GM10266 (cell line): ENCODE measurements at regions not wholly inside any gene's neighbourhood (a gene's known extent, or its start where the extent isn't known, plus 50 kb on each side); places are given as distances from the start of the nearest gene placed in this dataset.

Source experiments
- DNase-seq: peaks from one replicate; pipeline ENCODE4 v3.0.0; 2012; ENCODE audit errors: extremely low spot score
- TF ChIP-seq, protein P1 (sequence below): IDR thresholded peaks from 2 replicates; pipeline ENCODE4 v1.5.1; 2012; ENCODE audit warnings: mild to moderate bottlenecking, low read depth; ENCODE audit not compliant: control insufficient read depth, insufficient read depth; ENCODE audit errors: missing control alignments

DNA sequence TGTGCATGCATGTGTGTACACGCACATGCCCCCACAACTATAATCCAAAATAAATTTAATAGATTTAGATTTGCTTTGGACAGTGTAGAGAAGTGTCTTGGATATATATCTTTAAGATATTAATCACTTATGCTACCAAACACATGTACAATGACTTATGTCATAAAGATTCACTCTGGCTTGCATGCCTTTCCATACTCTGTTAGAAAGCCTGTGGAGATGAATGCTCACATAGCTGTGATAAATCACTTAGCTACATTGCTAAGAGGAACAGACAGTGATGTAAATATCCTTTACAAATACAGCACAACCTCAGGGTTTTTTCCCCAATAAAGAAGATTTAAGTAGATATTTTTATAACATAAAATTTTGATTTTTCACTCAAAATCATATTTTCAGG lies 2484.8 kb upstream of the PCDH20 start:
- DNase-seq = no peak
- TF ChIP-seq, protein P1, sequence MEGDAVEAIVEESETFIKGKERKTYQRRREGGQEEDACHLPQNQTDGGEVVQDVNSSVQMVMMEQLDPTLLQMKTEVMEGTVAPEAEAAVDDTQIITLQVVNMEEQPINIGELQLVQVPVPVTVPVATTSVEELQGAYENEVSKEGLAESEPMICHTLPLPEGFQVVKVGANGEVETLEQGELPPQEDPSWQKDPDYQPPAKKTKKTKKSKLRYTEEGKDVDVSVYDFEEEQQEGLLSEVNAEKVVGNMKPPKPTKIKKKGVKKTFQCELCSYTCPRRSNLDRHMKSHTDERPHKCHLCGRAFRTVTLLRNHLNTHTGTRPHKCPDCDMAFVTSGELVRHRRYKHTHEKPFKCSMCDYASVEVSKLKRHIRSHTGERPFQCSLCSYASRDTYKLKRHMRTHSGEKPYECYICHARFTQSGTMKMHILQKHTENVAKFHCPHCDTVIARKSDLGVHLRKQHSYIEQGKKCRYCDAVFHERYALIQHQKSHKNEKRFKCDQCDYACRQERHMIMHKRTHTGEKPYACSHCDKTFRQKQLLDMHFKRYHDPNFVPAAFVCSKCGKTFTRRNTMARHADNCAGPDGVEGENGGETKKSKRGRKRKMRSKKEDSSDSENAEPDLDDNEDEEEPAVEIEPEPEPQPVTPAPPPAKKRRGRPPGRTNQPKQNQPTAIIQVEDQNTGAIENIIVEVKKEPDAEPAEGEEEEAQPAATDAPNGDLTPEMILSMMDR = no peak

DNA sequence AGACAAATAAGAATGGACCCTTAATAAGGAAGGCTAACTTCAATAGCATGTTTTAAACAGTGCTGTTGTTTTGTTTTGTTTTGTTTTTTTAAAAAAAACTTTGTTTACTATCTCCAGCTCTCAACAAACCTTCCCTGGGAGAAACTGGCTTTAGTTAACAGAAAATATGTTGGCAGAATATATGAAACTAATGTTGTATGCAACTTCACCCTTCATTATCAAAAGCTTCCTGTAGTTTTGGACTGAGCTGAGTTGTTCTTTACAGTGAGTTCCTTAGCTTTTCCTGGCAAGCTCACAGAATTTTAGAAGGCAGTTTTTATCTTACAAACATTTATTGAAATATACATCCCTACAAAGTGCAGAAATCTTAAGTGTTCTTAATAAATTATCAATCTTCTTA lies 2480.7 kb upstream of the PCDH20 start:
- no peak for DNase-seq
- TF ChIP-seq, protein P1 = no peak

DNA sequence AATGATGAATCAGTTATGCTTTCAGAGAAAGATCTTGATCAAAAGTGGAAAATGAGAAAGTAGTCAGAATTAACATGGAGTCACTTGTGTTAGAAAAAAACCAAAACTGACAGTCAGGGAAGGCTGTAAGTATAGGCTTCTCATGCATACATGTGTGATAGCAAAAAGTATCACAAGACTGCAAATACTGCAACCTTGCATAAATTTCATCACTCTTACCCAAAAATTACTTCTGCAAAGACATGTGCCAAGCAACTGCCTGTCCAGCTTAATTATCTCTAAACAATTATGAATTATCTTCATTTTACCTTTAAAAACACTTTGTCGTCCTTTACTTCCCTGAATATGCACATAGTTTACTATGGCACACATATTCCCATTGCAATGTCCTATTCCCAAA lies 2466.4 kb upstream of the PCDH20 start:
- DNase-seq = no peak
- TF ChIP-seq, protein P1 = no peak

DNA sequence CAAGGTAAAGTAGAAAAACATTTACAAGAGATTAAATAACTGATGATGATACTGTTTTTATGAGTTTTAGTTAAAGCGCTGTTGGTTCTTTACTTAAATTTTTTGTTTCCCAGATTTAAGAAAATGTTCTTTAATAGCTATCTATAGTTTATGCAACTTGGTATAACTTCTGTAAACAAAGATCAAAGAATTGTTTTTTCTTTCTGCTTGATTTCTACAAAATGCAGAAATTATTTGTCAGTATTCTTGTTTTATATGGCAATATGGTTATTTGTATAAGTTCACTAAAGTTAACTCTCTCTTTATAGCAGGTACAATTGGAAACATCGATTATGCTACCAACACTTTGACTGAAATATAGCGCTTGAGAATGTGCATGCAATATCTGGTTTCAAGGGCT lies 2465.1 kb upstream of the PCDH20 start:
- TF ChIP-seq, protein P1 = no peak
- DNase-seq = no peak

DNA sequence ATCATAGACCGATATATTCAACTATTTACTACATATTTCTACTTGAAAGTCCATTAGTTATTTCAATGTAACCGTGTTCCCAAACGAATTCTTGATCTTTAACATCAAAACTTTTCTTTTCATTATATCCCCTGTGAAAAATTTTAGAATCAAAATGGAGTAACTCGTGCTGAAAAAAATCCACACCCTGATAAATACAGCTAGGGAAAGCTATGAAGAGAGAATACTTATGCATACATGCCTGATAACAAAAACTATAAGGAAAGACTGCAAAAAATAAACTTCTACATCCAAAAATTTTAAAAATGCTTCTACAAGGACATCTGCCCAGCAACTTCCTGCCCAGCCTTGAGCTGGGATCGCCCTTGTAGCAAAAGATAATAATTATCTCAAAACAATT lies 2458.3 kb upstream of the PCDH20 start:
- TF ChIP-seq, protein P1 = no peak
- DNase-seq = no peak

DNA sequence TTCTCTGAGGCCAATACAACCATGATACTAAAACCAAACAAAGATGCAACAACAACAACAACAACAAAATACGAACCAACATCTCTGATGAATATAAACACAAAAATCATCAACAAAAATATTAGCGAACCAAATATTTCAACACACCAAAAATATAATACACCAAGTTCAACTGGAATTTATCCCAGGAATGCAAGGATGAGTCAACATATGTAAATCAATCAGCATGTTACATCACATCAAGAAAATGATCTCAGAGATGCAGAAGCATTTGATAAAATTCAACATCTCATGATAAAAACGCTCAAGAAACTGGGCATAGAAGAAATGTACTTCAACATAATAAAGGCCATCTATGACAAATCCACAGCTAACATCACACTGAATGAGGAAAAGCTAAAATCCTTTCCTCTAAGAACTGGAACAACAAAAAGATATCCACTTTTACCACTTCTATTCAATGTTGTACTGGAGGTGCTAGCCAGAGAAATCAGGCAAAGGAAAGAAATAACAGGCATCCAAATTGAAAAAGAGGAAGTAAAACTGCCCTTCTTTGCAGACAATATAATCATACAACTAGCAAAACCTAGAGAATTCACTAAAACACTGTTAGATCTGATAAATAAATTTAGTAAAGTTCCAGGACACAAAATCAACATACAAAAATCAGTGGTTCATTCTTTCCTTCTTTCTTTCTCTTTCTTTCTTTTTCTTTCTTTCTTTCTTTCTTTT lies 2448.7 kb upstream of the PCDH20 start:
- DNase-seq = no peak
- TF ChIP-seq, protein P1 = no peak

DNA sequence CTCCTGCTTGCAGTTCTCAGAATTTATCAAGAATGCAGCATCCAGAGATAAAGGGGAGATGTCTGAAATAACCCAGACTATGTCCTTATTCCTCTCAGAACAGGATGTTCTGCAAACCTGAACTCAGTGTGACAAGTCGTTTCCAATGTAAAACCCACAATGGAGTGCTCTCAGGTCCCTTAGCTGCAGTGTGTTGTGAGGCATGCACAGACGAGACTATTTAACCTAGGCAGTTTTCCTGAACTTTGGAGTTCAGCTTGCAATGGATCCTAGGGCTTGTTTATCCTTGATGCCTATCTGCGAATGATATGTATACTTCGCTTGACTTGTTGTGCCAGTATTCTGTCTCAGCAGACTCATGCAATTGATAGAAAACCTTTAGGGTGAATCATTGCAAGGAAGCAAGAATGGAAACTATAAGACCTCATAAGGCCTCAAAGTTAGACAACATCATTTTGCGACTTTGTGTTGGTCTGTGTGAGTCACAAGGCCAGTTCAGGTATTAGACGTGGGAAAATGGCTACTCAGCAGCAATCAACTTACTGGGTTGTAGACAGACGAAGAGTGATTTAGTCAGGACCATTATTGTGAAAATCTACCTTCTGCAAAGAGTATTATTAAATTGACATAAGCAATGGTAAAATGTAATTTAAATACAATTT lies 2439.9 kb upstream of the PCDH20 start:
- TF ChIP-seq, protein P1 = no peak
- no peak for DNase-seq
